ENCODE measurements at regions not wholly inside any gene's neighbourhood (a gene's known extent, or its start where the extent isn't known, plus 50 kb on each side); places are given as distances from the start of the nearest gene placed in this dataset.

DNA sequence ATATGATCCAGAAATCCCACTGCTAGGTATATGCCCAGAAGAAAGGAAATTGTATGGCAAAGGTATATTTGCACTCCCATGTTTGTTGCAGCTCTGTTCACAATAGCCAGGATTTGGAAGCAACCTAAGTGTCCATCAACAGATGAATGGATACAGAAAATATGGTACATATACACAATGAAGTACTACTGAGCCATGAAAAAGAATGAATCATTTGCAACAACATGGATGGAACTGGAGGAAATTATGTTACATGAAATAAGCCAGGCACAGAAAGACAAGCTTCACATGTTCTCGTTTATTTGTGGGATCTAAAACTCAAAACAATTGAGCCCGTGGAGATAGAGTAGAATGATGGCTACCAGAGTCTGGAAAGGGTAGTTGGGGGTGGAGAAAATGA, 55.5 kb upstream of the BDH1 start:
- no peak overlapping the region for H4K91ac ChIP-seq (replicated peaks; ENCODE audit: insufficient read length, low read length)
- H3K9me3 ChIP-seq (ENCODE audit: insufficient read depth in 2 of 2, low read depth in 1 of 2, low read length in 1 of 2) = peaks cover 9% of the 10 kb centered on the region in 2 experiments; a peak in 3 of 4 replicates
- POLR2A ChIA-PET (ENCODE audit: partially characterized antibody) = no interaction called here
- no peak overlapping the region for H4K8ac ChIP-seq (ENCODE audit: extremely low read depth, insufficient read depth, low read length)
- no peak overlapping the region for H2BK12ac ChIP-seq (ENCODE audit: low read depth, low read length)
- H3K56ac ChIP-seq (replicated peaks; ENCODE audit: insufficient read length, low read depth, low read length) = no peak overlapping the region
- H3K4me3 ChIP-seq (ENCODE audit: extremely low read depth in 1 of 4, insufficient read depth in 2 of 4, low read depth in 3 of 4, low read length in 4 of 4) = no peak overlapping the region
- no peak overlapping the region for H2BK20ac ChIP-seq (ENCODE audit: low read length)
- H2AFZ ChIP-seq (ENCODE audit: low read length) = no peak overlapping the region
- H3K79me2 ChIP-seq (ENCODE audit: control insufficient read depth in 1 of 2, insufficient read depth in 2 of 2, low read length in 2 of 2) = no peaks in the 10 kb centered on the region
- 88% methylated on average over 2 of the region's 2 CpGs; no CpG with 5 or more reads in 1 of the 2 experiments for WGBS, 2 experiments (ENCODE audit: extremely low coverage in 1 of 2, insufficient coverage in 1 of 2, insufficient read length in 1 of 2, insufficient replicate concordance in 2 of 2, low coverage in 1 of 2, low lambda C conversion rate in 2 of 2, missing lambda C conversion rate in 1 of 2)
- no peak overlapping the region for H4K5ac ChIP-seq (ENCODE audit: insufficient read length, low read depth, low read length)
- H2BK120ac ChIP-seq (replicated peaks; ENCODE audit: low read depth, low read length) = no peak overlapping the region
- H2BK15ac ChIP-seq (ENCODE audit: low read length) = no peak overlapping the region
- H4K20me1 ChIP-seq (replicated peaks in 1 of 2; ENCODE audit: control insufficient read depth in 1 of 2, insufficient read depth in 2 of 2, low read length in 2 of 2) = no peaks in the 10 kb centered on the region
- peaks cover 11 to 71% (median 39%) of the 10 kb centered on the region in 4 experiments for H3K36me3 ChIP-seq (ENCODE audit: control insufficient read depth in 2 of 4, insufficient read depth in 4 of 4, low read length in 3 of 4)
- H3K23ac ChIP-seq (ENCODE audit: insufficient read length) = no peak overlapping the region
- H3K14ac ChIP-seq (ENCODE audit: insufficient read length) = no peak overlapping the region
- H3K27me3 ChIP-seq (replicated peaks in 1 of 4; ENCODE audit: control insufficient read depth in 3 of 4, extremely low read depth in 1 of 4, insufficient read depth in 3 of 4, low read length in 3 of 4) = no peaks in the 10 kb centered on the region
- H3K18ac ChIP-seq (ENCODE audit: extremely low read depth, low read length) = no peak overlapping the region
- H3K9ac ChIP-seq (replicated peaks in 1 of 4; ENCODE audit: extremely low read depth in 1 of 4, low read depth in 3 of 4, low read length in 3 of 4) = no peak overlapping the region
- no peak for DNase-seq (ENCODE audit: low read depth in 1 of 2, low spot score in 2 of 2)
- H2AK5ac ChIP-seq (ENCODE audit: low read depth, low read length) = no peak overlapping the region
- no peaks in the 10 kb centered on the region for H3K79me1 ChIP-seq (ENCODE audit: low read depth, low read length)
- no peak for FAIRE-seq
- H3K27ac ChIP-seq (ENCODE audit: low read depth, low read length) = no peak overlapping the region
- H3K4me2 ChIP-seq (ENCODE audit: insufficient read depth in 1 of 2, low read depth in 2 of 2, low read length in 2 of 2) = no peak overlapping the region
- no peak overlapping the region for H2BK5ac ChIP-seq (ENCODE audit: low read depth, low read length)
- CTCF ChIA-PET (ENCODE audit: partially characterized antibody) = interaction anchor here (0.7 to 5.1 kb wide), 4 partner anchors 12 to 60 kb away, joined by 3 to 34 read pairs (median 4); no protein-coding TSS in a partner anchor
- H3K4me1 ChIP-seq (replicated peaks in 1 of 4; ENCODE audit: control insufficient read depth in 3 of 4, insufficient read depth in 4 of 4, low read length in 3 of 4) = no peaks in the 10 kb centered on the region
- H3K4ac ChIP-seq (replicated peaks; ENCODE audit: insufficient read length, low read depth, low read length) = no peak overlapping the region
- H3K23me2 ChIP-seq (ENCODE audit: low read depth, low read length) = no peaks in the 10 kb centered on the region
- TF ChIP-seq RXRA (IDR thresholded peaks at IDR 0.05; ENCODE audit: insufficient read depth, low read depth, low read length) = no peak
- TF ChIP-seq, protein P1, sequence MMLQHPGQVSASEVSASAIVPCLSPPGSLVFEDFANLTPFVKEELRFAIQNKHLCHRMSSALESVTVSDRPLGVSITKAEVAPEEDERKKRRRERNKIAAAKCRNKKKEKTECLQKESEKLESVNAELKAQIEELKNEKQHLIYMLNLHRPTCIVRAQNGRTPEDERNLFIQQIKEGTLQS (IDR thresholded peaks at IDR 0.05; ENCODE audit: insufficient read depth, low read depth, low read length) = no peak
- TF ChIP-seq POLR2AphosphoS5 (IDR thresholded peaks at IDR 0.05; ENCODE audit: low read depth, low read length) = no peak
- TF ChIP-seq, protein P2, sequence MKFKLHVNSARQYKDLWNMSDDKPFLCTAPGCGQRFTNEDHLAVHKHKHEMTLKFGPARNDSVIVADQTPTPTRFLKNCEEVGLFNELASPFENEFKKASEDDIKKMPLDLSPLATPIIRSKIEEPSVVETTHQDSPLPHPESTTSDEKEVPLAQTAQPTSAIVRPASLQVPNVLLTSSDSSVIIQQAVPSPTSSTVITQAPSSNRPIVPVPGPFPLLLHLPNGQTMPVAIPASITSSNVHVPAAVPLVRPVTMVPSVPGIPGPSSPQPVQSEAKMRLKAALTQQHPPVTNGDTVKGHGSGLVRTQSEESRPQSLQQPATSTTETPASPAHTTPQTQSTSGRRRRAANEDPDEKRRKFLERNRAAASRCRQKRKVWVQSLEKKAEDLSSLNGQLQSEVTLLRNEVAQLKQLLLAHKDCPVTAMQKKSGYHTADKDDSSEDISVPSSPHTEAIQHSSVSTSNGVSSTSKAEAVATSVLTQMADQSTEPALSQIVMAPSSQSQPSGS (IDR thresholded peaks at IDR 0.05; ENCODE audit: low read length) = no peak
- TF ChIP-seq EZH2 (IDR thresholded peaks at IDR 0.05; ENCODE audit: low read depth, low read length, severe bottlenecking) = no peak
- no peak for TF ChIP-seq CHD1 (IDR thresholded peaks at IDR 0.05; ENCODE audit: low read depth, low read length)
- no peak for TF ChIP-seq SP2 (IDR thresholded peaks at IDR 0.05; ENCODE audit: low read length)
- TF ChIP-seq SRF (IDR thresholded peaks at IDR 0.05; ENCODE audit: low read depth, low read length) = no peak
- no peak for TF ChIP-seq ASH2L (IDR thresholded peaks at IDR 0.05; ENCODE audit: low read length)
- no peak for TF ChIP-seq JUN (IDR thresholded peaks at IDR 0.05; ENCODE audit: low read depth, low read length)
- no peak for TF ChIP-seq ZNF274 (IDR thresholded peaks at IDR 0.05; ENCODE audit: borderline replicate concordance, extremely low read depth, low read length)
- no peak for TF ChIP-seq CREB1 (IDR thresholded peaks at IDR 0.05)
- TF ChIP-seq KDM5A (IDR thresholded peaks at IDR 0.05; ENCODE audit: low read length) = no peak
- no peak for TF ChIP-seq POU5F1 (IDR thresholded peaks at IDR 0.05; ENCODE audit: low read depth, low read length)

Data from H1 (cell line).